C4-2B (cell line): ENCODE measurements at regions not wholly inside any gene's neighbourhood (a gene's known extent, or its start where the extent isn't known, plus 50 kb on each side); places are given as distances from the start of the nearest gene placed in this dataset.

ENCODE experiments used
- ZFX ChIP-seq: fragments of 450-650 bp; IDR thresholded peaks from 2 replicates; pipeline ENCODE4 v1.6.1; 2017
- TF ChIP-seq, protein P1 (sequence below): fragments of 450-650 bp; conservative IDR thresholded peaks from 2 replicates; pipeline ENCODE4 v1.5.1; 2017; ENCODE audit warnings: mild to moderate bottlenecking

DNA sequence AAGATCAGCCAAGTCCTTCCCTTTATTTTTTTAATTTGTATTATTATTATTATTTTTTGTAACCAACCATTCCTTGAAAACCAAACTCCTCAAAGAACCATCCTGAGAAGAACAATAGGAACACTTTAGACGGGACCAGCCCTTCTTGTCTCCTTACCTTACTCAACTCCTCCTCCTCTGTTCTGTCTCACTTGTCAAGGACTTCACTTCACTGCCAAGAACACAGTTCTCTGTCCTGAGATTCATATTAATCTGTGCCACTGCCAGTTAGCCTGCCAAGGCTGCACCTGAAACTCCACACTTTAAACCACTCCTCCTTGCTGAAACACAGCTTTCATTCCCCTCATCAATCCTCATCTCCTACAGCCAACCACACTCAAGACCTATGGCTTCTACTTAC, 73.8 kb upstream of the ATP1A1 start:
- TF ChIP-seq, protein P1, sequence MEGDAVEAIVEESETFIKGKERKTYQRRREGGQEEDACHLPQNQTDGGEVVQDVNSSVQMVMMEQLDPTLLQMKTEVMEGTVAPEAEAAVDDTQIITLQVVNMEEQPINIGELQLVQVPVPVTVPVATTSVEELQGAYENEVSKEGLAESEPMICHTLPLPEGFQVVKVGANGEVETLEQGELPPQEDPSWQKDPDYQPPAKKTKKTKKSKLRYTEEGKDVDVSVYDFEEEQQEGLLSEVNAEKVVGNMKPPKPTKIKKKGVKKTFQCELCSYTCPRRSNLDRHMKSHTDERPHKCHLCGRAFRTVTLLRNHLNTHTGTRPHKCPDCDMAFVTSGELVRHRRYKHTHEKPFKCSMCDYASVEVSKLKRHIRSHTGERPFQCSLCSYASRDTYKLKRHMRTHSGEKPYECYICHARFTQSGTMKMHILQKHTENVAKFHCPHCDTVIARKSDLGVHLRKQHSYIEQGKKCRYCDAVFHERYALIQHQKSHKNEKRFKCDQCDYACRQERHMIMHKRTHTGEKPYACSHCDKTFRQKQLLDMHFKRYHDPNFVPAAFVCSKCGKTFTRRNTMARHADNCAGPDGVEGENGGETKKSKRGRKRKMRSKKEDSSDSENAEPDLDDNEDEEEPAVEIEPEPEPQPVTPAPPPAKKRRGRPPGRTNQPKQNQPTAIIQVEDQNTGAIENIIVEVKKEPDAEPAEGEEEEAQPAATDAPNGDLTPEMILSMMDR = no peak
- TF ChIP-seq ZFX = no peak
